ENCODE measurements at regions not wholly inside any gene's neighbourhood (a gene's known extent, or its start where the extent isn't known, plus 50 kb on each side); places are given as distances from the start of the nearest gene placed in this dataset.

DNA sequence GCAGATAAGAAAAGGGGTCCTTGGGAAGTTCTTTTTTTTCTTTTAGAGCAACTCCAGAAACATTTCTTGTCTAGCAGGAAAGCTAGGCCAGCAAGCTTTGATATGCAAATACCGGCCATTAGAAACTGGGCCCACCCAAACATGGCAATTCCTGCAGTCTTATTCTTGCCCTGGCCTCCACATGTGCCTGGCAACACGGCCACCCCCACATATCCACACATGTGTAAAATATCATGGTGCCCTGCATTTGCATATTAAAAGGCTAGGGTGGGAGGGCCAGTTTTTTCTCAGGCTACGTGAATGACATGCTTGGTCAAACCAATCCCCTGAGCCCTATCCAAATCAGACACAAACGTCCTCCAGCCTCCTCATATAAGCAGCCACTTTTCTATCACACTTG is 171.7 kb upstream of the ZCCHC13 start:
- no peak for TF ChIP-seq CTCF (IDR thresholded peaks at IDR 0.05 in 4 of 5, conservative IDR thresholded peaks at IDR 0.05 in 1 of 5)
- no peak for TF ChIP-seq POLR2A (IDR thresholded peaks at IDR 0.05)
